ENCODE measurements at regions not wholly inside any gene's neighbourhood (a gene's known extent, or its start where the extent isn't known, plus 50 kb on each side); places are given as distances from the start of the nearest gene placed in this dataset.
A peak's percentile ranks its signal among the peaks of the same experiment; 100 is the strongest.

DNA sequence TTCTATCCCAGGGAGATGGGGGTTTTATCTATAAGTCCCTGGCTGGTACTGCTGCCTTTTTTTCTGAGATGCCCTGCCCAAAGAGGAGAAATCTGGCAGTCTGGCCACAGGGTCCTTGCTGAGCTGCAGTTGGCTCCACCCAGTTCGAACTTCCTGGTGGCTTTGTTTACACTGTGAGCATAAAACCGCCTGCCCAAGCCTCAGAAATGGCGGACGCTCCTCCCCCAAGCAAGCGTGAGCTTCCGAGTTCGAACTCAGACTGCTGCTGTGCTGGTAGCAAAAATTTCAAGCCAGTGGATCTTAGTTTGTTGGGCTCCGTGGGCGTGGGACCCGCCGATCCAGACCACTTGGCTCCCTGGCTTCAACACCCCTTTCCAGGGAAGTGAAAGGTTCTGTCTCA lies 126.8 kb upstream of the SUCLG2 start:
- DNase-seq = no peak

DNA sequence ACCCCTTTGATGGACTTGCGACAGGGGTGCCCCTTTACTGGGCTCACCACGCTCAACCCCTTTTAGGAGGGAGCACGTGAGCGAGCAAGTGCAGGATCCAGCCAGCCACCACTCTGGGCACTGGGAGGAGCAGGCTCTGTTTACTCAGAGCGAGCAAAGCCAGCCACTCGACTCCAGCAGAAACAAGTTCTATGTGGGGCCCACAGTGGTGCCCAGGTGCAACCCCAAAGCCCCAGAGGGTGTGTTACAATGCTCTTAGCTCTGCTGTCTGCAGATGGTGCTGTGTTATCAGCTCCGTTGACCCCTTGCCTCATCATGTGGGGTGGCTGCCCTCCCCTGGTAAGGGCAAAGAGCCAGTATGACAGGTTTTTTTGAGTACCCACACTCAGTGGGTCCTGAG lies 120.3 kb upstream of the SUCLG2 start:
- no peak for DNase-seq

DNA sequence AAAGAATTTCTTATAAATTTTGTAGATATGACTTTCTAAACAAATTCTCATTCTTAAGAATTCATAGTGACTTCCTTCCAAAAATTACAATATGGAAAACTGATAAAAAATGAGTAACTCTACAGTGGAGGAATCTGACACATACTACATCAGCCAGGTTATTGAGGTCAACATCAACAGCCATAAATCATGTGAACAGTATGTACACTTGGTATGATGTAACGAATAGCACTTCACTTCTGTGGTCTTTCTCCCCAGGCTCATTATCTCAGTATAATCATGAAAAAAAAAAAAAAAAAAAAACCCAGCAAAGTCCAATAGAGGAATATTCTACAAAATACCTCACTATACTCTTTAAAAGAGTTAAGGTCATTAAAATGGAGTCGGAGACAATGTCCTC lies 111.2 kb upstream of the SUCLG2 start:
- no peak for DNase-seq

DNA sequence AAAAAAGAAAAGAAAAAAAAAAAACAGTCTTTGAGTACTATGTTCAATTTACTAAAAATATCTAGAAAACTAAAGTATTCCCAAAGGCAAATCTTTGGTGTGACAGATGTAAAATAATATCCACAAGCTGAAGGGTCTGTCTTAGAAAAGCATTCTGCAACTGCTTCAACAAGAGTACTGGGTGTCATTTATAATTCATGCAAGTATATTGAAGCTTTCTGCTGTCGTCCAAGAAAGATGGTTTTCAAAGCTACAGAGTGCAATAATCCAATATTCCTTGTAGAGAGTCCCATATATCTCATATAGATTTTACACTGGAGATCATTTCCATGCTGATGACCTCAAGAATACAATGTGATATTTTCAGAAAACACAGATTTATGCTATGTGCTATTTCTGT lies 90.9 kb upstream of the SUCLG2 start:
- no peak for DNase-seq

DNA sequence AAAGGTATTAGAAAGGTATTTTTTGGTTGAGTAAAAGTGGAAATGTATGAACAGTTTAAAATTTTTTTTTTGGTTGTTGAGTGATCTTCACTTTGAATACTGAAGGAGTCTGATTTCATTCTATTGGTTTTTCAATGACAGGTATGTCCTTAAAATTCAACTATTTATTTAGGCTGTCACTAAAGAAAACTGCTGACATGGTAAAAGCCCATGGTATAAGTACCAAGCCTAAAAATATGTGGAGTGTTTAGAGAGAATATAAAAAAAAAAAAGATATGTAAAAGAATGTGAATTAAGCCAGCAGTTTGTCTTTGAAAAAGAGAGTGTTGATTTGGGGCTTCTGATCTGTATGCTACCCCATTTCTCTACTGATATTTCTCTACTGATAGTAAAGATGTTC lies 90.3 kb upstream of the SUCLG2 start:
- DNase-seq = no peak

DNA sequence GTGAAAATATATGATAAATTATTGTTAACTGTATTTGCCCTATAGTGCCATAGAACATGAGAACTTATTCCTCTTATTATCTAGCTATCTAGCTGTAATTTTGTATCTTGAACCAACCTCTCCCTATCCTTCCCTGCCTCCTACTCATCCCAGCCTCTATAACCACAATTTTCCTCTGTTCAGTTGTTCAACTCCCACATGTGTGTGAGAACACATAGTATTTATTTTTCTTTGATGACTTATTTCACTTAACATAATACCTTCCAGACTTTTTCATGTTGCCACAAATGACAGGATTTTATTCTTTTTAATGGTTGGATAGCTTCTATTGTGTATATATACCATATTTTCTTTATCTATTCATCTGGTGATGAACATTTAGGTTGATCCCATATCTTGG lies 85.4 kb upstream of the SUCLG2 start:
- DNase-seq = no peak

DNA sequence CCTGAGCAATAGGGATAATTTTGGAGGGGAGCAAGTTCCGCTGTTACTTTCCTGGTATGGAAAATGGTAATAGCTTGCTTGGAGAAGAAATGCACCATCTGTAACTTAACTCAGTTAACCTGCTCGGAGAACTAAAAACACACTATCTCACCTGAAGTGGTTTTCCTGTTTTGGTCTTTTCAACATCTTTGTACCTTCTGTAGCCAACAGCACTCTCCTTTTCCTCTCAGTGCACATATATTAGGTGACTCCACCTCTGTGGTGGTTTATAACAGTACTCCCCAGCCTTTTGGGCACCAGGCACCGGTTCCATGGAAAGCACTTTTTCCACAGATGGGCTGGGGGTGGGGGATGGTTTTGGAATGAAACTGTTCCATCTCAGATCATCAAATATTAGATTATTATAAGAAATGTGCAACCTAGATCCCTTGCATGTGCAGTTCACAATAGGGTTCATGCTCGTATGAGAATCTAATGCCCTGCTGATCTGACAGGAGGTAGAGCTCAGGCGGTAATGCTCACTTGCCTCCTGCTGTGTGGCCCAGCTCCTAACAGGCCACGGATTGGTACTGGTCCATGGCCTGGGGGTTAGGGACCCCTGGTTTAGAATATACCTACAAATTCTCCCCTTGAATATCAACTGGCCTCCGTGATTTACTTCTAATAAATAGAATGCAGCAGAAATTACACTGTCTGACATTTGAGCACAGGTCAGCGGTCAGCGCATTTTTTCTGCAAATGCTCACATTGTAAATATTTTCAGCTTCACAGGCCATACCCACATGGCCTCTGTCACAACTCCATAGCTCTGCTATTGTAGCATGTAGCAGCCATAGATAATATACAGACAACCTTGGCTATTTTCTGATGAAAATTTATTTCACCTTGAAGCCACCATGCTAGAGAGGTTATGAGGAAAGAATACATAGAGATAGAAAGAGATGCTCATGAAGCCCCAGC lies 83.8 kb upstream of the SUCLG2 start:
- DNase-seq = no peak

DNA sequence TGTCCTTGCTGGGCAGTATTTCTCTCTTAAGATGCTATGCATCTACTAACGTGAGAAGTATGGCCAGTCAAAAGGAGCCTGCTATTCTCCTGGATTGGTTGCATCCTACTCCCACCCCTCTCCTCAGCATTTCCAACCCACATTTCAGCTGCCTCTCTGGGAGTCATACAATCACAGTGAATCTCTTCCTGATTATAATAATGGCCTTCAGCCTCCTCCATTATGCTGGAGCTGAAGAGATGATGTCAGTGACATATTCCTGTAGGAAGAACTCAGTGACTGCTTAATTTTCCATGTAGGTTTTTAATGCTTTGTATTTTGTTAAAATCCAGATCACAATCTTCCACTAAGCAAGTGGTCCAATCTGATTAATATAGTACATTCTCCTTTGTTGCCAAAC lies 82.7 kb upstream of the SUCLG2 start:
- no peak for DNase-seq

DNA sequence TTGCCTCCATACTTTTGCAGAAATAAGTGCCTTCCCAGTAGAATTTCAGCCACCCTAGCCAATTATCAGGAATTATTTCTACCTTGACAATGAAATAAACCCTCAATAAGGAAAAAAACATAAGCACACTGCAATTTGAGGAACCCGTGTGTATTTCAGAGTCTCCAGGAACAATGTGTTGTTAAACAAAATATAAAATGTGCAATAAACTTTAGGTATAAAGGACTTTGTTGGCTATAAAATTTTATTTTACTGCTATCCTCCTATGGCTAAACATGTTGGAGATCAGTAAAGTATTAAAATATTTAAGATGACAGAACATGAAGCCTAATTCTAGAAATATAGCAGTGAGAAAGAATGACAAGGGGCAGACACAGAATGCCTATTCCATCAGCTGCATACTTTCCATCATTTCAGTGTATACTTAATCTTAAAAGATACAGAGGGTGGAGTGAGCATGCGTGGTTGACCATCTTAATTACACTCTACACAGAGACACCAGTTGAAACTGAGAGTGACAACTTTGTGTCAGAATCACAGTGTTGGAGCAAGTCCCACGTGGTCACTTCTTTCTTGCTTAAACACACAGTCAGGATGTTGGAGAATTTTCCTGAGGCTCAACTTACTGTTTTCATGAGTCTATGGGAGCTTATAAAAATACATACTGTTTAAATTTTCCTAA lies 79.0 kb upstream of the SUCLG2 start:
- DNase-seq = no peak

DNA sequence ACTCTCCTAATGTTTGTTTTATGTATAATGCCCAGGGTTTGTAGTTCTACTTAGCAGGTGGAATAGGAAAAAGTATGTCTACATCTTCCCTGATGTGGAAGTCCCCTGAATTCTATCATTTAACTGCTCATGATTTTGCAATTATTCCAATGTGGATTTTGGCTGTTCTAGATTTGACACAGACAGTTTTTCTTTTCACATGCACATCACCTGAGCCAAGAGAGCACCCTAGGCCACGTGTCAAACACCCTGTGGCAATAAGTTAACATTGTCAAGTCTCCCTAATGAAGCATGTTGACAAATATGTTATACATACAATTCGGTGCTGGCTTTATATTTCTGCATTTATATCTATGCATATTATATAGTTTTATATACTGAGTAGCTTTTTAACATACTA lies 70.0 kb upstream of the SUCLG2 start:
- no peak for DNase-seq

DNA sequence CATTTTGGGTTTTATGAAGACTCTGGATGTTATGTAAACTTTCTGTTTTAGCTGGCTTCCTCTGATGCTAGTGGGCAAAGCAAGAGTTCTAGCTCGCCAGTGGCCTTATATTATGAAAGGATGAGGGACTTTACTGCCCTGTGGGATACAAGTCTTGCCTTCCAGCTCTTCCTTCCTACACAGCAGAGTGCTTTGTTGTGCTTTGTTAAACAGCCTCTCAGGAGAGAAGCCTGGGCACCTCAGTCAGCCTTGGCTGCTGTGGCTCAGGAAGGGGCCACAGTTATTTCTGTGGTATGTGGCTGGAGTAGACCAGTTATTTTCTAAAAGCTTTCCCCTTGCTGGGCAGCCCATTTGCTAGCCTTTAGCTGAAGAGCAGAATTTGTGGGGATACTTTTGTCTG lies 69.5 kb upstream of the SUCLG2 start:
- no peak for DNase-seq

DNA sequence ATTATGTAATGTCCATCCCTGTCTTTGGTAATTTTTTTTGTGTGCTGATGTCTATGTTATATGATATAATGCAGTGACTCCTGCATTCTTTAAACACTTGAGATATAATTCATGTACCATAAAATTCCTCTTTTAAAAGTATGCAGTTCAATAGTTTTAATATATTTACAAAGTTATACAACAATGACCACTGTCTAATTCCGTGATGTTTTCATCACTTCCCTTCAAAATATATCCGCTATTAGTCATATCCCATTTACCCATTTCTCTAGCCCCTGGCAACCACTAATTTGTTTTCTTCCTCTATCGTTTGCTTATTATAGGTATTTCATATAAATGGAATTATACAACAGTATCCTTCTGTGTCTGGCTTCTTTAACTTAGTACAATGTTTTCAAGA lies 64.9 kb upstream of the SUCLG2 start:
- no peak for DNase-seq

DNA sequence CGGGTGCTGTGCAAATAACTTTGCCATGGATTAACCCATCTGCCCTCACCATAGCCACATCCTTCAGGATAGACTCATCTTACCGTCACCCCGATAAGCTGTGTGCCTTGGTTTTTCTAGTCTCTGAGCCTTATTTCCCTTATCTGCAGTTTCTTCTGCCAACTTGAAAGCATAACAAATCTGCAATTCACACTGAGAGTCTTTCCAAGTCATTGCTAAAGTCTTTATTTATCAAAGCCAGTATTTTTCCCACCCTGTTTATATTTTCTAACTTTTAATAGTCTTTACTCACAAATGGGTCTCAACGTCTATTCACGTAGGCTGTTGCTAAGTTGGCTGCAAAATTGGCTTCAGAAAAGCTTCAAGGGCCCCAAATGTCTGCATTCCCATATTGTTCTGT lies 61.6 kb upstream of the SUCLG2 start:
- no peak for DNase-seq

DNA sequence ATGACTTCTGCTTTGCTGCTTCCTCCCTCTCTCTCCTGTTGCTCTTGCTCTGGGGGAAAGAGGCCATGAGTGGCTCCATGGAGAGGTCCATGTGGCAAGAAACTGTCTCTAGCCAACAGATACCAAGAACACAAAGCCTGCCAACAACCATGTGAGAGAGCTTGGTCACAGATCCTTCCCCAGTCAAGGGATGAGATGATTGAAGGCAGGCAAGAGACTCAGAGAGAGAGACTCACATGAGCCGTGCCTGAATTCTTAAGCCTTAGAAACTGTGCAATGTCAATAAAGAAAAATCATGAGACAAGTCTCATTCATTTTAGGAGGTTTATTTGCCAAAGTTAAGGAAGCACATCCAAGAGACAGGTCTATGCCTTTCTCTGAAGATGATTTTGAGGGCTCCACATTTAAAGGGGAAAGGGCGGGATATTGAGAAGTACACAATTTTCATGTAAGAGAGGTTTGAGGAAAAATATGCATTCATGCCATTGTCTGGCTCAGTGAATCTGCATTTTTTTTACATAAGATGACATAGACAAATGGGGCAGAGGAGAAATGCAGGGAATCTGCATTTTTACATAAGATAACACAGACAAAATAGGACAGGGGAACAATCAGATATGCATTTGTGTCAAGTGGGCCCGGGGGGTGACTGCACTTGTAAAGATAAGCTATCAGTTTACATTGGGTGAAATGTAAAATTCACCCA lies 59.5 kb upstream of the SUCLG2 start:
- no peak for DNase-seq

DNA sequence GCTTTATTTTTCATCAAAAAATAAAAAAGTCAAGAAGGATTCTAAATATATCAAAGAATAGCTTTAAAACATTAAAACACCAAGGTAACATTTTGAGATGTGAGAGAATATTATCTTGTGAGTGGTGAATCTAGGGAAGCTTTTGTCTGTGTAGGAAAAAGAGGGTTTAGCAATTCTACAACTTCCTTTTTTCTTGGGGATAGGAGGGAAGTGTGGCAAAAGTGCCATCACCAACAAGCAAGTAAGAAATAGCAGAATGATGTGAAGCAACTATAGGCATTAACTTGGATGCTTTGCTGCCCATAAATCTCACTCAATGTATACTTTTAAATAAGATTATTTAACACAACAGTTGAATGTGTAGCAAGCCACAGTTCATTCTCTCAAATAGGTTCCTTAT lies 57.8 kb upstream of the SUCLG2 start:
- no peak for DNase-seq

DNA sequence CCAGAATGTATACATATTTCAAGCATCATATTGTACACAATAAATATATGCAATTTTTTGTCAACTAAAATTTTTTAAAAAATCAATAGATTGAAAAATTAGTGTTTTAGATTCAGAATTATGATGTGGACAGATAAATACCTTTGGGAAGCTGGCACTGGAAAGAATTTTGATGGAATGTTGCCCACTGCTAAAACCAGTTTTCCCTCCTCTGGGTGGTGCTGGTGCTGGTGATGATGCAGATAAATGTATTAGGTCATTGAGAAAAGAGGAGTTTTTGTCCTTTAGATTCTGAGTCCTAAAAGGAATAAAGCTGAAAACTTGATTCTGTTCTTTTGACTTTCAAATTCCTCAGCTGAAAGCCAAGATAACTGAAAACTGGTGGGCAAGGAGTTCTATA lies 56.0 kb upstream of the SUCLG2 start:
- DNase-seq = no peak

DNA sequence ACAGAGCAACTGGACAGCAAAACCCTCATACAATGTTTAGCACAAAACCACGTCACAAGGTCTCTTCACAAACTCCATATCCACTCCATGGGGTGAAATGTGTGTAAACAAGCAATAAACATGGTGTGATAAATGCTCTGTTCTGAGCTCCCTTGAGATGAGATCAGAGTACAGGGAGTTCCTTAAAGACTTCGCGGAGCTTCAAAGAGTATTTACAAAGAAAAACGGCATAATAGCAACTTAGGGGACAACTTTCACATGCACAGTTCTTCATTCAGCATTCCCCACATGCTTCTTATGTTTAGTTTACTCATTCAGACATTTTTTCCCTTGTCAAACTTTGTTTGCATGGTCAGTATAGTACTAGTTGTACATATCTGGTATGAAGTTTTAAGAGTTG lies 52.5 kb upstream of the SUCLG2 start:
- DNase-seq = no peak

DNA sequence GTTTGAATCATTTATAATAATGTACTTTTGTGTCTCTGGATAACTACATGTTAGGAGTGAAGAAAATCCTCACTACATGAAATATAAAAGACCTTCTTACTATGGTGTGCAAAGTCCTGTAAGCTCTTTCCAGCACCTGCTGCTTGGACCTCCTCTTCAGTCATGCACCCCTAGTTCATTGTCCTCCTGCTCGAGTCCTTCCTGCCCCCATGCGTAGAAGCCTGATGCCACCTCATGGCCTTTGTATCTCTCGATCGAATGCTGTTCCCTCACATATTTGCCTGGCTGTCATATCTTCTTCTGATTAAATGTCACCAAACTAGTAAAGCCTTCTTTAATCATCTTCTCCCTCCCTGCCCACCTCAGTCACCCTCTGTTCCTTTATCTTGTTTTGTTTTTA lies 49.9 kb upstream of the SUCLG2 start:
- DNase-seq = peak in 1 of 5 experiments; percentile 25

Data from T-helper 2 cell (primary cell).